B cell (primary cell): ENCODE measurements at regions not wholly inside any gene's neighbourhood (a gene's known extent, or its start where the extent isn't known, plus 50 kb on each side); places are given as distances from the start of the nearest gene placed in this dataset.

ENCODE experiments used
- ATAC-seq: fragments of 200-7000 bp; cut with Tn5 transposase; one replicate; pipeline ENCODE4 v1.10.0; 2021; ENCODE audit warnings: low read depth, mild to moderate bottlenecking, moderate number of reproducible peaks, moderate library complexity
- CTCF ChIA-PET: fragments of 350-600 bp; sonication (Branson Sonifier 250); formaldehyde crosslinking; loops from one replicate; lab custom pipeline; 2021; ENCODE audit warnings: antibody characterized with exemption, inconsistent platforms; lab: Charles Lee
- POLR2A ChIA-PET: fragments of 350-600 bp; sonication (Branson Sonifier 250); formaldehyde crosslinking; loops from one replicate; lab custom pipeline; 2021; ENCODE audit warnings: antibody characterized with exemption; lab: Charles Lee
- DNase-seq: peaks from one replicate; pipeline ENCODE4 v3.0.0; 2013
- H2AFZ ChIP-seq: 2 replicates; pipeline ENCODE4 v1.6.1; 2012; ENCODE audit warnings: mild to moderate bottlenecking, low read depth, low read length; ENCODE audit not compliant: insufficient read depth, poor library complexity, severe bottlenecking
- H3K27ac ChIP-seq, 2 donors: 1 replicate in 1 of 2; 2 replicates in 1 of 2; pipeline ENCODE4 v1.5.1; 2012 to 2013; ENCODE audit warnings: low read length in 2 of 2, mild to moderate bottlenecking in 2 of 2, moderate library complexity in 1 of 2
- H3K27me3 ChIP-seq, 4 experiments: fragments of 200-600 bp in 1 of 4; sonication (generic) in 1 of 4; replicated peaks in 1 of 4; 1 replicate in 2 of 4; 2 replicates in 2 of 4; pipeline versions ENCODE4 v1.6.1 to v1.7.0; 2013 to 2016; ENCODE audit warnings: low read length in 3 of 4, mild to moderate bottlenecking in 2 of 4, mixed read lengths in 1 of 4, moderate library complexity in 1 of 4; ENCODE audit not compliant: insufficient read depth in 4 of 4, control insufficient read depth in 3 of 4; ENCODE audit errors: control extremely low read depth in 1 of 4
- H3K36me3 ChIP-seq, 2 experiments: replicated peaks in 1 of 2; 1 replicate in 1 of 2; 2 replicates in 1 of 2; pipeline versions ENCODE4 v1.6.1 to v1.7.1; 2013; ENCODE audit warnings: low read length in 1 of 2; ENCODE audit not compliant: insufficient read depth in 2 of 2, control insufficient read depth in 1 of 2; ENCODE audit errors: control extremely low read depth in 1 of 2, extremely low read depth in 1 of 2
- H3K4me1 ChIP-seq, 2 donors: fragments of 200-600 bp in 1 of 2; sonication (generic) in 1 of 2; 1 replicate in 1 of 2; 2 replicates in 1 of 2; pipeline versions ENCODE4 v1.5.1 to v1.6.1; 2013 to 2017; ENCODE audit warnings: low read length in 2 of 2; ENCODE audit not compliant: control insufficient read depth in 2 of 2, insufficient read depth in 2 of 2
- H3K4me2 ChIP-seq: replicated peaks from 2 replicates; pipeline ENCODE3; 2012; ENCODE audit warnings: mild to moderate bottlenecking, low read depth, low read length; ENCODE audit not compliant: poor library complexity, severe bottlenecking
- H3K4me3 ChIP-seq, 5 experiments: fragments of 200-600 bp in 1 of 5; sonication (generic) in 1 of 5; 1 replicate in 3 of 5; 2 replicates in 2 of 5; pipeline versions ENCODE4 v1.5.1 to v1.7.0; 2011 to 2016; ENCODE audit warnings: low read length in 4 of 5, mild to moderate bottlenecking in 4 of 5, low read depth in 2 of 5, control low read depth in 1 of 5, moderate library complexity in 1 of 5; ENCODE audit not compliant: insufficient read depth in 1 of 5; ENCODE audit errors: control extremely low read depth in 1 of 5, extremely low read depth in 1 of 5
- H3K79me2 ChIP-seq: fragments of 200-600 bp; sonication (generic); one replicate; pipeline ENCODE4 v1.6.0; 2016; ENCODE audit warnings: low read length; ENCODE audit not compliant: control insufficient read depth, insufficient read depth
- H3K9ac ChIP-seq: fragments of 200-600 bp; sonication (generic); 2 replicates; pipeline ENCODE4 v1.6.1; 2017; ENCODE audit warnings: mild to moderate bottlenecking, low read length, moderate library complexity
- H3K9me3 ChIP-seq, 3 donors: one replicate each; pipeline versions ENCODE4 v1.6.1 to v1.7.1; 2013; ENCODE audit warnings: low read length in 2 of 3; ENCODE audit not compliant: control insufficient read depth in 2 of 3, insufficient read depth in 1 of 3; ENCODE audit errors: control extremely low read depth in 1 of 3
- H4K20me1 ChIP-seq: 2 replicates; pipeline ENCODE4 v1.6.0; 2012; ENCODE audit warnings: mild to moderate bottlenecking, low read length; ENCODE audit not compliant: insufficient read depth, control insufficient read depth, poor library complexity, severe bottlenecking
- H3K27ac Mint-ChIP-seq: one replicate; pipeline ENCODE4 v1.8.0; 2021; ENCODE audit warnings: mixed read lengths
- H3K27me3 Mint-ChIP-seq: one replicate; pipeline ENCODE4 v1.8.0; 2021; ENCODE audit warnings: mixed read lengths
- H3K4me1 Mint-ChIP-seq: one replicate; pipeline ENCODE4 v1.8.0; 2021; ENCODE audit warnings: mixed read lengths
- H3K4me3 Mint-ChIP-seq: one replicate; pipeline ENCODE4 v1.8.0; 2021; ENCODE audit warnings: mixed read lengths
- H3K9me3 Mint-ChIP-seq: one replicate; pipeline ENCODE4 v1.8.0; 2022; ENCODE audit warnings: mixed read lengths; ENCODE audit not compliant: insufficient read depth
- CTCF ChIP-seq: fragments of 200-600 bp; IDR thresholded peaks from one replicate; pipeline ENCODE4 v1.8.0; 2022; ENCODE audit warnings: antibody characterized with exemption, mild to moderate bottlenecking
- EZH2 ChIP-seq: IDR thresholded peaks from 2 replicates; pipeline ENCODE4 v1.6.1; 2012; ENCODE audit warnings: borderline replicate concordance, low read depth, mild to moderate bottlenecking, moderate library complexity, low read length; ENCODE audit not compliant: insufficient read depth, poor library complexity, severe bottlenecking
- WGBS: methylation state at CpG from one replicate; pipeline ENCODE4 v1.1.5; 2013; ENCODE audit warnings: missing lambda C conversion rate; ENCODE audit not compliant: insufficient coverage; 5-methylcytosine and 5-hydroxymethylcytosine counted together
- intact Hi-C: fragments of 100-400 bp; cut with micrococcal nuclease; formaldehyde crosslinking; loops from one replicate; pipeline ENCODE4 v1.10.0; 2022

- ChIA-PET POLR2A (interaction anchor here (1.0 kb wide), 1 partner anchor 14 kb away, joined by 3 read pairs; no protein-coding TSS in a partner anchor), CTCF (interaction anchor here (1.4 kb wide), 1 partner anchor 35 kb away, joined by 4 read pairs; no protein-coding TSS in a partner anchor)
- Histone ChIP-seq H3K36me3 (peaks cover 0 to 4% of the 10 kb centered on the region in 2 experiments), H3K4me2 (no peak overlapping the region), H3K9ac (no peak overlapping the region), H3K4me1 (peaks cover 11 to 22% of the 10 kb centered on the region in 2 donors), H3K27ac (no peak overlapping the region), H2AFZ (no peak overlapping the region), H3K9me3 (peaks cover 0 to 5% (median 3%) of the 10 kb centered on the region in 3 donors), H3K27me3 (no peaks in the 10 kb centered on the region), H4K20me1 (peaks cover 34% of the 10 kb centered on the region), H3K79me2 (peaks cover 73% of the 10 kb centered on the region), H3K4me3 (no peak overlapping the region)
- intact Hi-C loops, result no loop called here
- no peak for DNase-seq
- Mint-ChIP-seq H3K27me3 (no peaks in the 10 kb centered on the region), H3K9me3 (peaks cover 13% of the 10 kb centered on the region), H3K4me1 (peaks cover 32% of the 10 kb centered on the region), H3K4me3 (no peak overlapping the region), H3K27ac (no peak overlapping the region)
- ATAC-seq, result no peak
- TF ChIP-seq EZH2 (no peak), CTCF (no peak)
- WGBS, result no CpG with 5 or more reads among the region's 3 CpGs
Observed at GRCh38 chr12:94783343-94783742, 133.0 kb upstream of the TMCC3 start.

GRCh38 chr12:94781835-94782234 lies 131.5 kb upstream of the TMCC3 start:
- H3K27ac Mint-ChIP-seq, result no peak overlapping the region
- H3K4me1 Mint-ChIP-seq, result peaks cover 37% of the 10 kb centered on the region
- ATAC-seq, result no peak
- TF ChIP-seq CTCF (no peak), EZH2 (no peak)
- Histone ChIP-seq H3K4me2 (no peak overlapping the region), H3K79me2 (peaks cover 73% of the 10 kb centered on the region), H3K4me3 (no peak overlapping the region), H3K27me3 (no peaks in the 10 kb centered on the region), H3K27ac (no peak overlapping the region), H3K36me3 (peaks cover 0 to 4% of the 10 kb centered on the region in 2 experiments), H3K4me1 (peaks cover 14 to 28% of the 10 kb centered on the region in 2 donors), H2AFZ (no peak overlapping the region), H3K9me3 (peaks cover 0 to 5% (median 3%) of the 10 kb centered on the region in 3 donors), H3K9ac (no peak overlapping the region), H4K20me1 (peaks cover 24% of the 10 kb centered on the region)
- no peaks in the 10 kb centered on the region for H3K27me3 Mint-ChIP-seq
- no peak overlapping the region for H3K4me3 Mint-ChIP-seq
- WGBS, result 88% methylated on average over 1 of the region's 2 CpGs
- no peak for DNase-seq
- H3K9me3 Mint-ChIP-seq, result peaks cover 9% of the 10 kb centered on the region
- CTCF ChIA-PET, result interaction anchor here (1.5 kb wide), 1 partner anchor 36 kb away, joined by 3 read pairs; no protein-coding TSS in a partner anchor
- intact Hi-C loops, result no loop called here
- POLR2A ChIA-PET, result no interaction called here
